ENCODE measurements at regions not wholly inside any gene's neighbourhood (a gene's known extent, or its start where the extent isn't known, plus 50 kb on each side); places are given as distances from the start of the nearest gene placed in this dataset.
A peak's percentile ranks its signal among the peaks of the same experiment; 100 is the strongest.

GRCh38 chr16:74070237-74070636 is 226.4 kb upstream of the PSMD7 start:
- Histone ChIP-seq H3K4me3 (ENCODE audit: low read length) (no peak overlapping the region), H3K36me3 (ENCODE audit: control insufficient read depth, insufficient read depth, low read length, severe bottlenecking) (no peaks in the 10 kb centered on the region), H3K27me3 (replicated peaks; ENCODE audit: control insufficient read depth, insufficient read depth, low read length) (no peaks in the 10 kb centered on the region), H3K4me1 (ENCODE audit: control insufficient read depth, insufficient read depth, low read length) (no peaks in the 10 kb centered on the region), H3K9me3 (ENCODE audit: control insufficient read depth, low read length) (peaks cover 3% of the 10 kb centered on the region), H3K9ac (ENCODE audit: low read length) (no peak overlapping the region)
- no peak for DNase-seq (ENCODE audit: low read depth)

GRCh38 chr16:74064120-74064735 is 232.4 kb upstream of the PSMD7 start:
- H3K27me3 ChIP-seq (replicated peaks; ENCODE audit: control insufficient read depth, insufficient read depth, low read length), result no peaks in the 10 kb centered on the region
- H3K36me3 ChIP-seq (ENCODE audit: control insufficient read depth, insufficient read depth, low read length, severe bottlenecking), result no peaks in the 10 kb centered on the region
- no peak overlapping the region for H3K4me3 ChIP-seq (ENCODE audit: low read length)
- peaks cover 3% of the 10 kb centered on the region for H3K9me3 ChIP-seq (ENCODE audit: control insufficient read depth, low read length)
- DNase-seq (ENCODE audit: low read depth), result peak; percentile 5
- no peak overlapping the region for H3K9ac ChIP-seq (ENCODE audit: low read length)
- H3K4me1 ChIP-seq (ENCODE audit: control insufficient read depth, insufficient read depth, low read length), result no peaks in the 10 kb centered on the region

GRCh38 chr16:74053826-74054225 is 242.8 kb upstream of the PSMD7 start:
- Histone ChIP-seq H3K27me3 (replicated peaks; ENCODE audit: control insufficient read depth, insufficient read depth, low read length) (no peaks in the 10 kb centered on the region), H3K4me1 (ENCODE audit: control insufficient read depth, insufficient read depth, low read length) (no peaks in the 10 kb centered on the region), H3K36me3 (ENCODE audit: control insufficient read depth, insufficient read depth, low read length, severe bottlenecking) (no peaks in the 10 kb centered on the region), H3K4me3 (ENCODE audit: low read length) (no peak overlapping the region), H3K9ac (ENCODE audit: low read length) (no peak overlapping the region), H3K9me3 (ENCODE audit: control insufficient read depth, low read length) (peaks cover 7% of the 10 kb centered on the region)
- no peak for DNase-seq (ENCODE audit: low read depth)

- Histone ChIP-seq H3K27me3 (replicated peaks; ENCODE audit: control insufficient read depth, insufficient read depth, low read length) (no peaks in the 10 kb centered on the region), H3K4me3 (ENCODE audit: low read length) (no peak overlapping the region), H3K9me3 (ENCODE audit: control insufficient read depth, low read length) (peaks cover 7% of the 10 kb centered on the region), H3K9ac (ENCODE audit: low read length) (no peak overlapping the region), H3K36me3 (ENCODE audit: control insufficient read depth, insufficient read depth, low read length, severe bottlenecking) (no peaks in the 10 kb centered on the region), H3K4me1 (ENCODE audit: control insufficient read depth, insufficient read depth, low read length) (no peaks in the 10 kb centered on the region)
- no peak for DNase-seq (ENCODE audit: low read depth)
Measured at GRCh38 chr16:74053312-74053711, 243.3 kb upstream of the PSMD7 start.

GRCh38 chr16:74052016-74052415 is 244.6 kb upstream of the PSMD7 start:
- Histone ChIP-seq H3K4me3 (ENCODE audit: low read length) (no peak overlapping the region), H3K9ac (ENCODE audit: low read length) (no peak overlapping the region), H3K36me3 (ENCODE audit: control insufficient read depth, insufficient read depth, low read length, severe bottlenecking) (no peaks in the 10 kb centered on the region), H3K9me3 (ENCODE audit: control insufficient read depth, low read length) (peaks cover 7% of the 10 kb centered on the region), H3K27me3 (replicated peaks; ENCODE audit: control insufficient read depth, insufficient read depth, low read length) (no peaks in the 10 kb centered on the region), H3K4me1 (ENCODE audit: control insufficient read depth, insufficient read depth, low read length) (no peaks in the 10 kb centered on the region)
- DNase-seq (ENCODE audit: low read depth), result no peak

GRCh38 chr16:74049027-74049426 is 247.6 kb upstream of the PSMD7 start:
- H3K36me3 ChIP-seq (ENCODE audit: control insufficient read depth, insufficient read depth, low read length, severe bottlenecking), result no peaks in the 10 kb centered on the region
- H3K27me3 ChIP-seq (replicated peaks; ENCODE audit: control insufficient read depth, insufficient read depth, low read length), result no peaks in the 10 kb centered on the region
- no peak for DNase-seq (ENCODE audit: low read depth)
- H3K4me3 ChIP-seq (ENCODE audit: low read length), result no peak overlapping the region
- H3K9me3 ChIP-seq (ENCODE audit: control insufficient read depth, low read length), result no peaks in the 10 kb centered on the region
- no peaks in the 10 kb centered on the region for H3K4me1 ChIP-seq (ENCODE audit: control insufficient read depth, insufficient read depth, low read length)
- no peak overlapping the region for H3K9ac ChIP-seq (ENCODE audit: low read length)

- no peaks in the 10 kb centered on the region for H3K4me1 ChIP-seq (ENCODE audit: control insufficient read depth, insufficient read depth, low read length)
- no peak for DNase-seq (ENCODE audit: low read depth)
- H3K36me3 ChIP-seq (ENCODE audit: control insufficient read depth, insufficient read depth, low read length, severe bottlenecking), result no peaks in the 10 kb centered on the region
- no peaks in the 10 kb centered on the region for H3K9me3 ChIP-seq (ENCODE audit: control insufficient read depth, low read length)
- H3K4me3 ChIP-seq (ENCODE audit: low read length), result no peak overlapping the region
- no peak overlapping the region for H3K9ac ChIP-seq (ENCODE audit: low read length)
- H3K27me3 ChIP-seq (replicated peaks; ENCODE audit: control insufficient read depth, insufficient read depth, low read length), result no peaks in the 10 kb centered on the region
Measured at GRCh38 chr16:74046524-74046923, 250.1 kb upstream of the PSMD7 start.

GRCh38 chr16:74045513-74045912 is 251.1 kb upstream of the PSMD7 start:
- Histone ChIP-seq H3K9ac (ENCODE audit: low read length) (no peak overlapping the region), H3K36me3 (ENCODE audit: control insufficient read depth, insufficient read depth, low read length, severe bottlenecking) (no peaks in the 10 kb centered on the region), H3K4me1 (ENCODE audit: control insufficient read depth, insufficient read depth, low read length) (no peaks in the 10 kb centered on the region), H3K27me3 (replicated peaks; ENCODE audit: control insufficient read depth, insufficient read depth, low read length) (no peaks in the 10 kb centered on the region), H3K4me3 (ENCODE audit: low read length) (no peak overlapping the region), H3K9me3 (ENCODE audit: control insufficient read depth, low read length) (no peaks in the 10 kb centered on the region)
- DNase-seq (ENCODE audit: low read depth), result no peak

- Histone ChIP-seq H3K9me3 (ENCODE audit: control insufficient read depth, low read length) (no peaks in the 10 kb centered on the region), H3K9ac (ENCODE audit: low read length) (no peak overlapping the region), H3K4me3 (ENCODE audit: low read length) (no peak overlapping the region), H3K36me3 (ENCODE audit: control insufficient read depth, insufficient read depth, low read length, severe bottlenecking) (no peaks in the 10 kb centered on the region), H3K27me3 (replicated peaks; ENCODE audit: control insufficient read depth, insufficient read depth, low read length) (peaks cover 9% of the 10 kb centered on the region), H3K4me1 (ENCODE audit: control insufficient read depth, insufficient read depth, low read length) (no peaks in the 10 kb centered on the region)
- no peak for DNase-seq (ENCODE audit: low read depth)
Measured at GRCh38 chr16:74035816-74036215, 260.8 kb upstream of the PSMD7 start.

GRCh38 chr16:74034862-74035261 is 261.8 kb upstream of the PSMD7 start:
- H3K36me3 ChIP-seq (ENCODE audit: control insufficient read depth, insufficient read depth, low read length, severe bottlenecking), result no peaks in the 10 kb centered on the region
- H3K9me3 ChIP-seq (ENCODE audit: control insufficient read depth, low read length), result no peaks in the 10 kb centered on the region
- H3K9ac ChIP-seq (ENCODE audit: low read length), result no peak overlapping the region
- peaks cover 9% of the 10 kb centered on the region for H3K27me3 ChIP-seq (replicated peaks; ENCODE audit: control insufficient read depth, insufficient read depth, low read length)
- H3K4me3 ChIP-seq (ENCODE audit: low read length), result no peak overlapping the region
- DNase-seq (ENCODE audit: low read depth), result peak; percentile 41
- no peaks in the 10 kb centered on the region for H3K4me1 ChIP-seq (ENCODE audit: control insufficient read depth, insufficient read depth, low read length)

GRCh38 chr16:74034200-74034599 is 262.4 kb upstream of the PSMD7 start:
- Histone ChIP-seq H3K9me3 (ENCODE audit: control insufficient read depth, low read length) (no peaks in the 10 kb centered on the region), H3K4me3 (ENCODE audit: low read length) (no peak overlapping the region), H3K4me1 (ENCODE audit: control insufficient read depth, insufficient read depth, low read length) (no peaks in the 10 kb centered on the region), H3K27me3 (replicated peaks; ENCODE audit: control insufficient read depth, insufficient read depth, low read length) (peaks cover 9% of the 10 kb centered on the region), H3K9ac (ENCODE audit: low read length) (no peak overlapping the region), H3K36me3 (ENCODE audit: control insufficient read depth, insufficient read depth, low read length, severe bottlenecking) (no peaks in the 10 kb centered on the region)
- DNase-seq (ENCODE audit: low read depth), result no peak

- H3K27me3 ChIP-seq (replicated peaks; ENCODE audit: control insufficient read depth, insufficient read depth, low read length), result peaks cover 9% of the 10 kb centered on the region
- no peaks in the 10 kb centered on the region for H3K4me1 ChIP-seq (ENCODE audit: control insufficient read depth, insufficient read depth, low read length)
- no peak for DNase-seq (ENCODE audit: low read depth)
- no peak overlapping the region for H3K9ac ChIP-seq (ENCODE audit: low read length)
- H3K9me3 ChIP-seq (ENCODE audit: control insufficient read depth, low read length), result no peaks in the 10 kb centered on the region
- no peaks in the 10 kb centered on the region for H3K36me3 ChIP-seq (ENCODE audit: control insufficient read depth, insufficient read depth, low read length, severe bottlenecking)
- no peak overlapping the region for H3K4me3 ChIP-seq (ENCODE audit: low read length)
Measured at GRCh38 chr16:74033441-74033995, 263.1 kb upstream of the PSMD7 start.

All from adipocyte (in vitro differentiated cells).